ENCODE measurements at regions not wholly inside any gene's neighbourhood (a gene's known extent, or its start where the extent isn't known, plus 50 kb on each side); places are given as distances from the start of the nearest gene placed in this dataset.

DNA sequence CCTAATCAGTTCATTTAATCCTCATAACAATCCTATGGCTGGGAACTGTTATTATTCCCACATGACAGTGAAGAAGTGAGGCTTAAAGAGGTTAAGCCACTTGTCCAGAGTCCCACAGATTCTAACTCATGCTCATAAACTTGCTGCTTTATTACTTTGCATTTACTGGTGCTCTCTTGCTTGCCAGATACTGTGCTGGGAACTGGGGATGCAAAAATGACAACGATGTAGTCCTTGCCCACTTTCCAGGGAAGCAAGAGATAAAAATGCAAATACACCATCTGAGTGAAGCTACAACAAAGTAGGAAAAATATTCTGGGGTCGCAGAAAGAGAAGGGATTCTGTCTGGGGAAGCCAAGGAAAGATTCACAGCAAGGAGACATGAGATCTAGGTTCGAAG, 335.0 kb downstream of the VPS13C start:
- TF ChIP-seq, protein P1, sequence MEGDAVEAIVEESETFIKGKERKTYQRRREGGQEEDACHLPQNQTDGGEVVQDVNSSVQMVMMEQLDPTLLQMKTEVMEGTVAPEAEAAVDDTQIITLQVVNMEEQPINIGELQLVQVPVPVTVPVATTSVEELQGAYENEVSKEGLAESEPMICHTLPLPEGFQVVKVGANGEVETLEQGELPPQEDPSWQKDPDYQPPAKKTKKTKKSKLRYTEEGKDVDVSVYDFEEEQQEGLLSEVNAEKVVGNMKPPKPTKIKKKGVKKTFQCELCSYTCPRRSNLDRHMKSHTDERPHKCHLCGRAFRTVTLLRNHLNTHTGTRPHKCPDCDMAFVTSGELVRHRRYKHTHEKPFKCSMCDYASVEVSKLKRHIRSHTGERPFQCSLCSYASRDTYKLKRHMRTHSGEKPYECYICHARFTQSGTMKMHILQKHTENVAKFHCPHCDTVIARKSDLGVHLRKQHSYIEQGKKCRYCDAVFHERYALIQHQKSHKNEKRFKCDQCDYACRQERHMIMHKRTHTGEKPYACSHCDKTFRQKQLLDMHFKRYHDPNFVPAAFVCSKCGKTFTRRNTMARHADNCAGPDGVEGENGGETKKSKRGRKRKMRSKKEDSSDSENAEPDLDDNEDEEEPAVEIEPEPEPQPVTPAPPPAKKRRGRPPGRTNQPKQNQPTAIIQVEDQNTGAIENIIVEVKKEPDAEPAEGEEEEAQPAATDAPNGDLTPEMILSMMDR (IDR thresholded peaks at IDR 0.05): no peak
- no peak for TF ChIP-seq POLR2A (IDR thresholded peaks at IDR 0.05)
